PFSK-1 (cell line): ENCODE measurements at regions not wholly inside any gene's neighbourhood (a gene's known extent, or its start where the extent isn't known, plus 50 kb on each side); places are given as distances from the start of the nearest gene placed in this dataset.

Experiments
- FOXP2 ChIP-seq: optimal IDR thresholded peaks from 2 replicates; pipeline ENCODE3; 2011; ENCODE audit warnings: borderline replicate concordance, control low read depth, inconsistent platforms; ENCODE audit not compliant: insufficient read depth; ENCODE audit errors: extremely low read length, extremely low read depth
- TF ChIP-seq, protein P1 (sequence below), 2 experiments: IDR thresholded peaks; 2 replicates each; pipeline versions ENCODE4 v1.6.1 to v1.8.0; 2011 to 2012; ENCODE audit warnings: low read depth in 2 of 2, low read length in 2 of 2, control low read depth in 1 of 2, inconsistent platforms in 1 of 2, mild to moderate bottlenecking in 1 of 2, moderate library complexity in 1 of 2; ENCODE audit not compliant: insufficient read depth in 1 of 2

- TF ChIP-seq, protein P1, sequence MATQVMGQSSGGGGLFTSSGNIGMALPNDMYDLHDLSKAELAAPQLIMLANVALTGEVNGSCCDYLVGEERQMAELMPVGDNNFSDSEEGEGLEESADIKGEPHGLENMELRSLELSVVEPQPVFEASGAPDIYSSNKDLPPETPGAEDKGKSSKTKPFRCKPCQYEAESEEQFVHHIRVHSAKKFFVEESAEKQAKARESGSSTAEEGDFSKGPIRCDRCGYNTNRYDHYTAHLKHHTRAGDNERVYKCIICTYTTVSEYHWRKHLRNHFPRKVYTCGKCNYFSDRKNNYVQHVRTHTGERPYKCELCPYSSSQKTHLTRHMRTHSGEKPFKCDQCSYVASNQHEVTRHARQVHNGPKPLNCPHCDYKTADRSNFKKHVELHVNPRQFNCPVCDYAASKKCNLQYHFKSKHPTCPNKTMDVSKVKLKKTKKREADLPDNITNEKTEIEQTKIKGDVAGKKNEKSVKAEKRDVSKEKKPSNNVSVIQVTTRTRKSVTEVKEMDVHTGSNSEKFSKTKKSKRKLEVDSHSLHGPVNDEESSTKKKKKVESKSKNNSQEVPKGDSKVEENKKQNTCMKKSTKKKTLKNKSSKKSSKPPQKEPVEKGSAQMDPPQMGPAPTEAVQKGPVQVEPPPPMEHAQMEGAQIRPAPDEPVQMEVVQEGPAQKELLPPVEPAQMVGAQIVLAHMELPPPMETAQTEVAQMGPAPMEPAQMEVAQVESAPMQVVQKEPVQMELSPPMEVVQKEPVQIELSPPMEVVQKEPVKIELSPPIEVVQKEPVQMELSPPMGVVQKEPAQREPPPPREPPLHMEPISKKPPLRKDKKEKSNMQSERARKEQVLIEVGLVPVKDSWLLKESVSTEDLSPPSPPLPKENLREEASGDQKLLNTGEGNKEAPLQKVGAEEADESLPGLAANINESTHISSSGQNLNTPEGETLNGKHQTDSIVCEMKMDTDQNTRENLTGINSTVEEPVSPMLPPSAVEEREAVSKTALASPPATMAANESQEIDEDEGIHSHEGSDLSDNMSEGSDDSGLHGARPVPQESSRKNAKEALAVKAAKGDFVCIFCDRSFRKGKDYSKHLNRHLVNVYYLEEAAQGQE (IDR thresholded peaks at IDR 0.05; ENCODE audit: insufficient read depth in 1 of 2, low read depth in 2 of 2, low read length in 2 of 2) = no peak
- no peak for TF ChIP-seq FOXP2
Measured at GRCh38 chr21:19237608-19238007, 834.0 kb upstream of the TMPRSS15 start.
